H1 (cell line): ENCODE measurements at regions not wholly inside any gene's neighbourhood (a gene's known extent, or its start where the extent isn't known, plus 50 kb on each side); places are given as distances from the start of the nearest gene placed in this dataset.

Source experiments
- CBX8 ChIP-seq: fragments of 300-800, 300-1000 bp; sonication (generic); IDR thresholded peaks from 2 replicates; pipeline ENCODE4 v1.7.1; 2016; ENCODE audit warnings: low read depth, low read length, borderline replicate concordance
- EZH2 ChIP-seq: fragments of 200-600 bp; sonication (generic); IDR thresholded peaks from 2 replicates; pipeline ENCODE4 v1.7.1; 2012; ENCODE audit warnings: low read depth, mild to moderate bottlenecking, moderate library complexity, low read length, inconsistent platforms; ENCODE audit not compliant: severe bottlenecking
- GTF2F1 ChIP-seq: IDR thresholded peaks from 2 replicates; pipeline ENCODE4 v1.6.1; 2012; ENCODE audit warnings: low read depth, low read length, improper control_type of control experiment, borderline replicate concordance
- RAD21 ChIP-seq, 2 experiments: IDR thresholded peaks in 1 of 2; conservative IDR thresholded peaks in 1 of 2; 2 replicates each; pipeline ENCODE4 v1.6.1; 2011; ENCODE audit warnings: low read depth in 2 of 2, low read length in 2 of 2, improper control_type of control experiment in 1 of 2, inconsistent platforms in 1 of 2, mild to moderate bottlenecking in 1 of 2, moderate library complexity in 1 of 2
- RBBP5 ChIP-seq: IDR thresholded peaks from 2 replicates; pipeline ENCODE4 v1.7.1; 2012; ENCODE audit warnings: low read depth, mild to moderate bottlenecking, inconsistent platforms, low read length, moderate library complexity, borderline replicate concordance

- TF ChIP-seq EZH2 (no peak), CBX8 (no peak), RAD21 (IDR thresholded peaks at IDR 0.05 in 1 of 2, conservative IDR thresholded peaks at IDR 0.05 in 1 of 2; ENCODE audit: low read depth in 2 of 2, low read length in 2 of 2) (no peak), GTF2F1 (no peak), RBBP5 (no peak)
Measured at GRCh38 chr21:26297851-26298250, 127.3 kb upstream of the APP start (continued).
